IMR-90 (cell line): ENCODE measurements at regions not wholly inside any gene's neighbourhood (a gene's known extent, or its start where the extent isn't known, plus 50 kb on each side); places are given as distances from the start of the nearest gene placed in this dataset.

Source experiments
- ATAC-seq: fragments of 200-7000 bp; cut with Tn5 transposase; 2 replicates; pipeline ENCODE4 v1.9.1; 2020; ENCODE audit warnings: low read depth, mild to moderate bottlenecking, moderate library complexity
- BruUV-seq: library from RNA; stranded (reverse); fragments of 400-500 nt; replicated peaks from 2 replicates; lab custom pipeline; 2021; lab: Mats Ljungman, UMichigan
- CTCF ChIA-PET: fragments of 300-600 bp; formaldehyde crosslinking; extraction: SDS; loops from one replicate; lab custom pipeline; 2021; ENCODE audit warnings: antibody characterized with exemption; lab: Yijun Ruan, JAX
- POLR2A ChIA-PET: fragments of 300-600 bp; sonication (Branson Sonifier 250); formaldehyde crosslinking; loops from one replicate; lab custom pipeline; 2022; ENCODE audit warnings: antibody characterized with exemption; ENCODE audit not compliant: unreplicated experiment; lab: Charles Lee
- DNase-seq: peaks from one replicate; pipeline ENCODE4 v3.0.0; 2013
- H2AFZ ChIP-seq: replicated peaks from 2 replicates; pipeline ENCODE3; 2013; ENCODE audit warnings: low read length, mild to moderate bottlenecking; ENCODE audit not compliant: poor library complexity
- H2AK5ac ChIP-seq: 2 replicates; pipeline ENCODE4 v1.6.1; 2013; ENCODE audit warnings: low read depth, low read length, inconsistent platforms
- H2AK9ac ChIP-seq: replicated peaks from 2 replicates; pipeline ENCODE3; 2013; ENCODE audit warnings: mild to moderate bottlenecking, low read depth, low read length, moderate library complexity; ENCODE audit not compliant: poor library complexity
- H2BK120ac ChIP-seq: 2 replicates; pipeline ENCODE4 v1.6.1; 2013; ENCODE audit warnings: low read depth, low read length, inconsistent platforms
- H2BK15ac ChIP-seq: 3 replicates; pipeline ENCODE4 v1.6.1; 2013; ENCODE audit warnings: low read depth, low read length, inconsistent platforms
- H2BK20ac ChIP-seq: 2 replicates; pipeline ENCODE4 v1.6.1; 2013; ENCODE audit warnings: low read depth, mild to moderate bottlenecking, inconsistent platforms, low read length, moderate library complexity
- H2BK5ac ChIP-seq: 2 replicates; pipeline ENCODE4 v1.6.1; 2013; ENCODE audit warnings: mild to moderate bottlenecking, low read depth, low read length, inconsistent platforms; ENCODE audit not compliant: poor library complexity, severe bottlenecking
- H3K14ac ChIP-seq: replicated peaks from 2 replicates; pipeline ENCODE4 v1.6.1; 2013; ENCODE audit warnings: low read depth, low read length, inconsistent platforms
- H3K18ac ChIP-seq: 2 replicates; pipeline ENCODE4 v1.6.1; 2013; ENCODE audit warnings: low read depth, low read length, control low read depth
- H3K23ac ChIP-seq: 2 replicates; pipeline ENCODE4 v1.6.1; 2013; ENCODE audit warnings: low read depth, low read length, inconsistent platforms
- H3K27ac ChIP-seq: 2 replicates; pipeline ENCODE4 v1.5.1; 2013; ENCODE audit warnings: mild to moderate bottlenecking, control low read depth, low read length; ENCODE audit not compliant: insufficient read depth
- H3K27me3 ChIP-seq: 2 replicates; pipeline ENCODE4 v1.6.1; 2013; ENCODE audit warnings: low read length; ENCODE audit not compliant: control insufficient read depth, insufficient read depth
- H3K36me3 ChIP-seq: 2 replicates; pipeline ENCODE4 v1.6.1; 2013; ENCODE audit warnings: low read length, mixed read lengths; ENCODE audit not compliant: control insufficient read depth, insufficient read depth
- H3K4ac ChIP-seq: 2 replicates; pipeline ENCODE4 v1.6.1; 2013; ENCODE audit warnings: low read depth, low read length, inconsistent platforms
- H3K4me1 ChIP-seq: 2 replicates; pipeline ENCODE4 v1.6.1; 2013; ENCODE audit warnings: low read length, mixed read lengths; ENCODE audit not compliant: control insufficient read depth, insufficient read depth
- H3K4me2 ChIP-seq: 2 replicates; pipeline ENCODE4 v1.6.1; 2013; ENCODE audit warnings: low read depth, mild to moderate bottlenecking, control low read depth, low read length, moderate library complexity
- H3K4me3 ChIP-seq: 2 replicates; pipeline ENCODE4 v1.5.1; 2013; ENCODE audit warnings: low read depth, mild to moderate bottlenecking, control low read depth, low read length, moderate library complexity; ENCODE audit not compliant: insufficient read depth
- H3K56ac ChIP-seq: 2 replicates; pipeline ENCODE4 v1.6.1; 2013; ENCODE audit warnings: low read length, inconsistent platforms; ENCODE audit not compliant: insufficient read depth; ENCODE audit errors: extremely low read depth
- H3K79me1 ChIP-seq, 2 experiments: 2 replicates each; pipeline ENCODE4 v1.6.1; 2013; ENCODE audit warnings: low read length in 2 of 2, inconsistent platforms in 1 of 2, low read depth in 1 of 2
- H3K9ac ChIP-seq: 2 replicates; pipeline ENCODE4 v1.6.1; 2013; ENCODE audit warnings: low read depth, low read length, control low read depth
- H3K9me1 ChIP-seq: 2 replicates; pipeline ENCODE4 v1.6.1; 2013; ENCODE audit warnings: low read length, inconsistent platforms; ENCODE audit not compliant: insufficient read depth
- H3K9me3 ChIP-seq: 2 replicates; pipeline ENCODE4 v1.6.1; 2013; ENCODE audit warnings: low read length; ENCODE audit not compliant: control insufficient read depth, insufficient read depth
- H4K20me1 ChIP-seq: 2 replicates; pipeline ENCODE4 v1.6.1; 2013; ENCODE audit warnings: low read length, inconsistent platforms; ENCODE audit not compliant: insufficient read depth
- H4K5ac ChIP-seq: 2 replicates; pipeline ENCODE4 v1.6.1; 2013; ENCODE audit warnings: mild to moderate bottlenecking, low read depth, low read length, control low read depth
- H4K8ac ChIP-seq, 2 experiments: 2 replicates each; pipeline ENCODE4 v1.6.1; 2013; ENCODE audit warnings: low read depth in 2 of 2, low read length in 2 of 2, control low read depth in 1 of 2, inconsistent platforms in 1 of 2
- H4K91ac ChIP-seq: 2 replicates; pipeline ENCODE4 v1.6.1; 2013; ENCODE audit warnings: low read depth, low read length, inconsistent platforms; ENCODE audit not compliant: insufficient read depth
- BHLHE40 ChIP-seq: fragments of 150-350 bp; IDR thresholded peaks from 2 replicates; pipeline ENCODE4 v1.6.1; 2016; ENCODE audit warnings: mild to moderate bottlenecking, low read depth, low read length
- CEBPB ChIP-seq: IDR thresholded peaks from 2 replicates; pipeline ENCODE4 v1.6.1; 2012; ENCODE audit warnings: low read depth, low read length, improper control_type of control experiment
- CHD1 ChIP-seq: IDR thresholded peaks from 2 replicates; pipeline ENCODE4 v1.6.1; 2012; ENCODE audit warnings: low read depth, low read length, improper control_type of control experiment
- FOS ChIP-seq: fragments of 150-350 bp; IDR thresholded peaks from 2 replicates; pipeline ENCODE4 v1.6.1; 2016; ENCODE audit warnings: low read depth, low read length
- MAFK ChIP-seq: IDR thresholded peaks from 2 replicates; pipeline ENCODE4 v1.6.1; 2012; ENCODE audit warnings: low read depth, low read length, improper control_type of control experiment
- MAZ ChIP-seq: IDR thresholded peaks from 2 replicates; pipeline ENCODE4 v1.6.1; 2012; ENCODE audit warnings: low read depth, mild to moderate bottlenecking, low read length, improper control_type of control experiment, moderate library complexity, borderline replicate concordance
- MXI1 ChIP-seq: IDR thresholded peaks from 2 replicates; pipeline ENCODE4 v1.6.1; 2012; ENCODE audit warnings: low read depth, mild to moderate bottlenecking, low read length, moderate library complexity, borderline replicate concordance
- NFE2L2 ChIP-seq: fragments of 150-350 bp; IDR thresholded peaks from 2 replicates; pipeline ENCODE4 v1.6.1; 2016; ENCODE audit warnings: low read depth, mild to moderate bottlenecking, low read length
- POLR2A ChIP-seq: IDR thresholded peaks from 2 replicates; pipeline ENCODE4 v1.6.1; 2012; ENCODE audit warnings: mild to moderate bottlenecking, low read depth, low read length
- RAD21 ChIP-seq: IDR thresholded peaks from 2 replicates; pipeline ENCODE4 v1.6.1; 2012; ENCODE audit warnings: low read length, improper control_type of control experiment
- RCOR1 ChIP-seq: IDR thresholded peaks from 2 replicates; pipeline ENCODE4 v1.6.1; 2012; ENCODE audit warnings: mild to moderate bottlenecking, low read length, improper control_type of control experiment; ENCODE audit not compliant: insufficient replicate concordance
- RFX5 ChIP-seq: IDR thresholded peaks from 2 replicates; pipeline ENCODE4 v1.8.0; 2012; ENCODE audit warnings: low read depth, mild to moderate bottlenecking, low read length, moderate library complexity
- SMC3 ChIP-seq: fragments of 150-350 bp; IDR thresholded peaks from 2 replicates; pipeline ENCODE4 v1.6.1; 2016; ENCODE audit warnings: low read depth, mild to moderate bottlenecking, antibody characterized with exemption, low read length, moderate library complexity
- USF2 ChIP-seq: fragments of 150-350 bp; IDR thresholded peaks from 2 replicates; pipeline ENCODE4 v1.6.1; 2017; ENCODE audit warnings: mild to moderate bottlenecking, antibody characterized with exemption, low read length, low read depth
- WGBS, 2 experiments: methylation state at CpG; one replicate each; pipeline versions ENCODE4 v1.1.5 to v1.1.7; 2013; ENCODE audit warnings: missing lambda C conversion rate in 2 of 2; ENCODE audit not compliant: insufficient read length in 1 of 2; ENCODE audit errors: extremely low coverage in 2 of 2; 5-methylcytosine and 5-hydroxymethylcytosine counted together
- dilution Hi-C: fragments of 300-500 bp; cut with HindIII; formaldehyde crosslinking; loops from one replicate; pipeline ENCODE4 v1.14.3; 2018; ENCODE audit warnings: low sequenced_read_pairs; ENCODE audit not compliant: unreplicated experiment
- in situ Hi-C: fragments of 300-500 bp; cut with MboI; formaldehyde crosslinking; loops from 3 replicates; pipeline ENCODE4 v1.14.3; 2019; ENCODE audit warnings: low sequenced_read_pairs, inconsistent platforms, mixed read lengths
- intact Hi-C: fragments of 100-400 bp; cut with micrococcal nuclease; formaldehyde crosslinking; loops from 2 replicates; pipeline ENCODE4 v1.10.0; 2022
- TF ChIP-seq, protein P1 (sequence below): fragments of 150-350 bp; IDR thresholded peaks from 2 replicates; pipeline ENCODE4 v1.6.1; 2016; ENCODE audit warnings: low read depth, mild to moderate bottlenecking, low read length, moderate library complexity, borderline replicate concordance
- TF ChIP-seq, protein P2 (sequence below): conservative IDR thresholded peaks from 2 replicates; pipeline ENCODE4 v1.5.1; 2012; ENCODE audit warnings: mild to moderate bottlenecking, low read depth, low read length, improper control_type of control experiment

DNA sequence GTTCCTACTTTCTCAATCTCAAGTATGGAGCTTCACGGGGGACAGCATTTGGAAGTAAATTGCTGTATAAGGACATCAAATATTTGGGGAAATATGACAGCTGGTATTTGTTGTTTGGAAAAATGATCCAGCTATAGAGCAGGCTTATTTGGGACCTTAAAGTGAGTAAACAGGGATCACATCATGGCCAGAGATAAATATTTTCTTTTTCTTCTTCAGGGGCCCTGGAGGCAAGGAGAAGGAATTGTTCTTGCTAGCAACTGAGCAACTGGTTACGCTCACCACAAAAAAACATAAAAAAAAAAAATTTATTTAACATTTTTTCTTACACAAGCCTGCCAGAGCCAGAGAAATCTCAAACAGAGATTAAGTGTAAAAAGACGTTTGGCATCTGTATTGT, 277.2 kb upstream of the UGT8 start:
- ATAC-seq (no peak), DNase-seq (no peak)
- Histone ChIP-seq H3K27ac (no peak overlapping the region), H3K36me3 (no peaks in the 10 kb centered on the region), H2AK9ac (no peak overlapping the region), H3K9me1 (0 out of 2 replicates have a peak, but pooled peaks cover 4% of the 10 kb centered on the region), H2AFZ (no peak overlapping the region), H3K4me2 (peak overlapping the region; percentile 8; the same call in 1 of the 2 replicates), H4K20me1 (no peaks in the 10 kb centered on the region), H2BK5ac (no peak overlapping the region), H3K23ac (peak overlapping the region; percentile 20; the same call in 1 of the 2 replicates), H3K9ac (no peak overlapping the region), H3K56ac (no peak overlapping the region), H3K9me3 (no peaks in the 10 kb centered on the region), H3K14ac (peak overlapping the region; percentile 35; the same call in 1 of the 2 replicates), H3K27me3 (no peaks in the 10 kb centered on the region), H4K5ac (peak overlapping the region; percentile 23; the same call in 1 of the 2 replicates), H4K91ac (no peak overlapping the region), H3K4me1 (peaks cover 7% of the 10 kb centered on the region), H2AK5ac (no peak overlapping the region), H3K79me1 (no peaks in the 10 kb centered on the region), H3K18ac (peak overlapping the region; percentile 23; the same call in 1 of the 2 replicates), H4K8ac (peak overlapping the region in 1 of 2 experiments; percentile 52; a peak in 1 of 4 replicates), H2BK15ac (no peak overlapping the region), H2BK120ac (no peak overlapping the region), H3K4ac (no peak overlapping the region), H3K4me3 (no peak overlapping the region), H2BK20ac (no peak overlapping the region)
- POLR2A ChIA-PET: no interaction called here
- in situ Hi-C loops: no loop called here
- dilution Hi-C loops: no loop called here
- CTCF ChIA-PET: interaction anchor here (1.1 kb wide), 1 partner anchor 21 kb away, joined by 3 read pairs; no protein-coding TSS in a partner anchor
- TF ChIP-seq MAFK: no peak
- TF ChIP-seq RAD21: no peak
- TF ChIP-seq BHLHE40: no peak
- TF ChIP-seq MAZ: no peak
- no peak for TF ChIP-seq FOS
- no peak for TF ChIP-seq MXI1
- TF ChIP-seq, protein P1, sequence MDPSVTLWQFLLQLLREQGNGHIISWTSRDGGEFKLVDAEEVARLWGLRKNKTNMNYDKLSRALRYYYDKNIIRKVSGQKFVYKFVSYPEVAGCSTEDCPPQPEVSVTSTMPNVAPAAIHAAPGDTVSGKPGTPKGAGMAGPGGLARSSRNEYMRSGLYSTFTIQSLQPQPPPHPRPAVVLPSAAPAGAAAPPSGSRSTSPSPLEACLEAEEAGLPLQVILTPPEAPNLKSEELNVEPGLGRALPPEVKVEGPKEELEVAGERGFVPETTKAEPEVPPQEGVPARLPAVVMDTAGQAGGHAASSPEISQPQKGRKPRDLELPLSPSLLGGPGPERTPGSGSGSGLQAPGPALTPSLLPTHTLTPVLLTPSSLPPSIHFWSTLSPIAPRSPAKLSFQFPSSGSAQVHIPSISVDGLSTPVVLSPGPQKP: no peak
- TF ChIP-seq, protein P2, sequence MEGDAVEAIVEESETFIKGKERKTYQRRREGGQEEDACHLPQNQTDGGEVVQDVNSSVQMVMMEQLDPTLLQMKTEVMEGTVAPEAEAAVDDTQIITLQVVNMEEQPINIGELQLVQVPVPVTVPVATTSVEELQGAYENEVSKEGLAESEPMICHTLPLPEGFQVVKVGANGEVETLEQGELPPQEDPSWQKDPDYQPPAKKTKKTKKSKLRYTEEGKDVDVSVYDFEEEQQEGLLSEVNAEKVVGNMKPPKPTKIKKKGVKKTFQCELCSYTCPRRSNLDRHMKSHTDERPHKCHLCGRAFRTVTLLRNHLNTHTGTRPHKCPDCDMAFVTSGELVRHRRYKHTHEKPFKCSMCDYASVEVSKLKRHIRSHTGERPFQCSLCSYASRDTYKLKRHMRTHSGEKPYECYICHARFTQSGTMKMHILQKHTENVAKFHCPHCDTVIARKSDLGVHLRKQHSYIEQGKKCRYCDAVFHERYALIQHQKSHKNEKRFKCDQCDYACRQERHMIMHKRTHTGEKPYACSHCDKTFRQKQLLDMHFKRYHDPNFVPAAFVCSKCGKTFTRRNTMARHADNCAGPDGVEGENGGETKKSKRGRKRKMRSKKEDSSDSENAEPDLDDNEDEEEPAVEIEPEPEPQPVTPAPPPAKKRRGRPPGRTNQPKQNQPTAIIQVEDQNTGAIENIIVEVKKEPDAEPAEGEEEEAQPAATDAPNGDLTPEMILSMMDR: no peak
- no peak for TF ChIP-seq POLR2A
- TF ChIP-seq SMC3: no peak
- no peak for TF ChIP-seq USF2
- no peak for TF ChIP-seq CHD1
- no peak for TF ChIP-seq CEBPB
- TF ChIP-seq NFE2L2: no peak
- TF ChIP-seq RFX5: no peak
- no peak for TF ChIP-seq RCOR1
- intact Hi-C loops: no loop called here
- WGBS, 2 experiments: no CpG with 5 or more reads among the region's 3 CpGs
- no TSS peak for BruUV-seq
